ENCODE measurements at regions not wholly inside any gene's neighbourhood (a gene's known extent, or its start where the extent isn't known, plus 50 kb on each side); places are given as distances from the start of the nearest gene placed in this dataset.

DNA sequence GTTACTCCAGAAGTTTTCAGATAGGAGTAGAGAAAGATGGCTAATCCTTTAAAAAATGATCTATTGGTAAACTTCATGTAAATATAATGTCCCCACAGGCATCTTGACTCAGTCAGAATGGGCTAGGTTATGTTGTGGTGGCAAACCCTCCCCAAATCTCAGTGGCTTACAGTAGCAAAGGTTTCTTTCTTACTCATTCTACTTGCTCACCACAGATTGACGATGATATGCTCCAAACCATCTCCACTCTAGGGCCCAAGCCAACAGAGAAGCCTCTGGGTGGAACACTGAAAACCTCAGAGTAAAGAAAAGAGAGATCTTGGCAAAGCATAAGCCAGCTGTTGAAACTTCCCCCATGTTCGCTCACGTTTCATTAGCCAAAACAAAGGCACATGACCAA lies 146.4 kb downstream of the EMP1 start:
- Histone ChIP-seq H3K4me3 (ENCODE audit: low read depth in 2 of 2, low read length in 2 of 2) (no peak overlapping the region), H3K27me3 (ENCODE audit: control insufficient read depth, insufficient read depth, low read length) (no peaks in the 10 kb centered on the region), H3K27ac (ENCODE audit: low read length) (no peak overlapping the region), H3K4me1 (ENCODE audit: control insufficient read depth, insufficient read depth, low read length) (no peaks in the 10 kb centered on the region), H3K9me3 (ENCODE audit: control insufficient read depth, insufficient read depth, low read depth, low read length) (no peaks in the 10 kb centered on the region), H3K36me3 (ENCODE audit: control insufficient read depth, insufficient read depth, low read length) (no peaks in the 10 kb centered on the region)
- ChIA-PET CTCF (no interaction called here), POLR2A (no interaction called here)
- DNase-seq (ENCODE audit: low read depth, low spot score) (no peak), ATAC-seq (no peak)
- TF ChIP-seq REST (IDR thresholded peaks at IDR 0.05; ENCODE audit: insufficient read depth in 1 of 2, low read depth in 2 of 2, low read length in 1 of 2) = no peak
- no peak for TF ChIP-seq TCF7L2 (IDR thresholded peaks at IDR 0.05; ENCODE audit: low read depth, low read length)
- no peak for TF ChIP-seq CTCF (IDR thresholded peaks at IDR 0.05)
- no peak for TF ChIP-seq POLR2AphosphoS5 (IDR thresholded peaks at IDR 0.05; ENCODE audit: low read depth, low read length)
- TF ChIP-seq SIN3A (IDR thresholded peaks at IDR 0.05; ENCODE audit: borderline replicate concordance, insufficient read depth, low read depth, low read length) = no peak
- in situ Hi-C loops (cut with HindIII; ENCODE audit: low pct_unique_long_range_greater_than_20kb, low sequenced_read_pairs) = no loop called here
- intact Hi-C loops (cut with micrococcal nuclease; ENCODE audit: unreplicated experiment) = no loop called here
- no TSS peak for BruUV-seq (replicated peaks)

DNA sequence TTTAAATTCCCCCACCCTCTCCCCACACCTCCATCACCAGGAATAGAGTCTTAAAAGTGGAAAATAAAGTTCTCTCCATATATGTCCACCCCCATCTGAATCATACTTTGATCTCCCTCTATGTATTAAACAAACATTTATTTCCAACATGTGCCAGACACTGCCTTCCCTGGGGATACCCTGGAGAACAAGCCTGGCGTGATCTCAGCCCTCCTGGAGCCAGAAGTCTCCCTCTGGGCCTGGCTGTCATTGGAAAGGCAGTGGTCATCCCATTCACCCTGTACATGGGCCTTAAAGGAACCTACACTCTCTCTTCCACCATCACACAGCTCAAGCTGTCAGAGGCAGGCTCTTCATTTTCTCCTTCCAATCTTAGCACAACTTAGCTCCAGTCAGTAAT lies 143.6 kb downstream of the EMP1 start:
- ATAC-seq (no peak), DNase-seq (ENCODE audit: low read depth, low spot score) (no peak)
- TF ChIP-seq SIN3A (IDR thresholded peaks at IDR 0.05; ENCODE audit: borderline replicate concordance, insufficient read depth, low read depth, low read length) (no peak), REST (IDR thresholded peaks at IDR 0.05; ENCODE audit: insufficient read depth in 1 of 2, low read depth in 2 of 2, low read length in 1 of 2) (no peak), TCF7L2 (IDR thresholded peaks at IDR 0.05; ENCODE audit: low read depth, low read length) (no peak), CTCF (IDR thresholded peaks at IDR 0.05) (no peak), POLR2AphosphoS5 (IDR thresholded peaks at IDR 0.05; ENCODE audit: low read depth, low read length) (no peak)
- in situ Hi-C loops (cut with HindIII; ENCODE audit: low pct_unique_long_range_greater_than_20kb, low sequenced_read_pairs) (no loop called here), intact Hi-C loops (cut with micrococcal nuclease; ENCODE audit: unreplicated experiment) (no loop called here)
- Histone ChIP-seq H3K27me3 (ENCODE audit: control insufficient read depth, insufficient read depth, low read length) (no peaks in the 10 kb centered on the region), H3K9me3 (ENCODE audit: control insufficient read depth, insufficient read depth, low read depth, low read length) (no peaks in the 10 kb centered on the region), H3K27ac (ENCODE audit: low read length) (no peak overlapping the region), H3K36me3 (ENCODE audit: control insufficient read depth, insufficient read depth, low read length) (no peaks in the 10 kb centered on the region), H3K4me3 (ENCODE audit: low read depth in 2 of 2, low read length in 2 of 2) (no peak overlapping the region), H3K4me1 (ENCODE audit: control insufficient read depth, insufficient read depth, low read length) (no peaks in the 10 kb centered on the region)
- ChIA-PET POLR2A (no interaction called here), CTCF (no interaction called here)
- no TSS peak for BruUV-seq (replicated peaks)

Measured in Panc1 (cell line).